ENCODE measurements at regions not wholly inside any gene's neighbourhood (a gene's known extent, or its start where the extent isn't known, plus 50 kb on each side); places are given as distances from the start of the nearest gene placed in this dataset.

- H3K4me1 ChIP-seq = no peaks in the 10 kb centered on the region
- H3K27ac ChIP-seq = no peak overlapping the region
- TF ChIP-seq CTCF (IDR thresholded peaks at IDR 0.05) = no peak
- no peaks in the 10 kb centered on the region for H3K9me3 ChIP-seq
- intact Hi-C loops (cut with DNase I) = no loop called here
- H3K27me3 ChIP-seq = peaks cover 0 to 12% of the 10 kb centered on the region in 2 donors
- H3K4me3 ChIP-seq = no peak overlapping the region
- ATAC-seq = peak; percentile 10
- peak in 1 of 4 donors; percentile 75 for DNase-seq
- no peaks in the 10 kb centered on the region for H3K36me3 ChIP-seq
Observed at GRCh38 chr21:43270800-43271301, 102.0 kb downstream of the CRYAA start.

- H3K27ac ChIP-seq = no peak overlapping the region
- intact Hi-C loops (cut with DNase I) = no loop called here
- TF ChIP-seq CTCF (IDR thresholded peaks at IDR 0.05) = no peak
- H3K36me3 ChIP-seq = no peaks in the 10 kb centered on the region
- H3K4me1 ChIP-seq = no peaks in the 10 kb centered on the region
- H3K27me3 ChIP-seq = peaks cover 0 to 7% of the 10 kb centered on the region in 2 donors
- ATAC-seq = no peak
- no peak overlapping the region for H3K4me3 ChIP-seq
- no peak for DNase-seq
- no peaks in the 10 kb centered on the region for H3K9me3 ChIP-seq
Observed at GRCh38 chr21:43269957-43270705, 101.3 kb downstream of the CRYAA start.

- no peak for ATAC-seq
- Histone ChIP-seq H3K9me3 (no peaks in the 10 kb centered on the region), H3K27ac (no peak overlapping the region), H3K36me3 (no peaks in the 10 kb centered on the region), H3K27me3 (peaks cover 0 to 4% of the 10 kb centered on the region in 2 donors), H3K4me3 (no peak overlapping the region), H3K4me1 (no peaks in the 10 kb centered on the region)
- intact Hi-C loops (cut with DNase I) = no loop called here
- no peak for DNase-seq
- TF ChIP-seq CTCF (IDR thresholded peaks at IDR 0.05) = no peak
Observed at GRCh38 chr21:43269440-43269839, 100.6 kb downstream of the CRYAA start.

GRCh38 chr21:43268804-43269186 lies 100.0 kb downstream of the CRYAA start:
- intact Hi-C loops (cut with DNase I) = no loop called here
- ATAC-seq (no peak), DNase-seq (no peak)
- H3K4me3 ChIP-seq = no peak overlapping the region
- H3K4me1 ChIP-seq = no peaks in the 10 kb centered on the region
- H3K36me3 ChIP-seq = no peaks in the 10 kb centered on the region
- no peak overlapping the region for H3K27ac ChIP-seq
- TF ChIP-seq CTCF (IDR thresholded peaks at IDR 0.05) = no peak
- no peaks in the 10 kb centered on the region for H3K27me3 ChIP-seq
- no peaks in the 10 kb centered on the region for H3K9me3 ChIP-seq

GRCh38 chr21:43268086-43268803 lies 99.4 kb downstream of the CRYAA start:
- no peaks in the 10 kb centered on the region for H3K27me3 ChIP-seq
- H3K4me3 ChIP-seq = no peak overlapping the region
- no peak for ATAC-seq
- no peak overlapping the region for H3K27ac ChIP-seq
- no peaks in the 10 kb centered on the region for H3K9me3 ChIP-seq
- no peaks in the 10 kb centered on the region for H3K36me3 ChIP-seq
- H3K4me1 ChIP-seq = no peaks in the 10 kb centered on the region
- intact Hi-C loops (cut with DNase I) = no loop called here
- TF ChIP-seq CTCF (IDR thresholded peaks at IDR 0.05) = no peak
- no peak for DNase-seq

Measured in left lung (tissue), 4 donors.